ENCODE measurements at regions not wholly inside any gene's neighbourhood (a gene's known extent, or its start where the extent isn't known, plus 50 kb on each side); places are given as distances from the start of the nearest gene placed in this dataset.
"Not testable (repeated sequence)": the region's sequence is repeated elsewhere in the genome, so short reads cannot be mapped to it uniquely, and the experiment has no call there.

DNA sequence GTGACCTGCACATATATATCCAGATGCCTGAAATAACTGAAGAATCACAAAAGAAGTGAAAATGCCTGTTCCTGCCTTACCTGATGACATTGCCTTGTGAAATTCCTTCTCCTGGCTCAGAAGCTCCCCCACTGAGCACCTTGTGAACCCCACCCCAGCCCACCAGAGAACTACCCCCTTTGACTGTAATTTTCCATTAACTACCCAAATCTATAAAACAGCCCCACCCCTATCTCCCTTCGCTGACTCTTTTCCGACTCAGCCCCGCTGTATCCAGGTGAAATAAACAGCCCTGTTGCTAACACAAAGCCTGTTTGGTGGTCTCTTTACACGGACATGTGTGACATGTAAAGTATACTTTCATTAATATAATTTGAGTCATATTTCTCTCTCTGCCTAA lies 320.3 kb upstream of the TECRL start:
- Mint-ChIP-seq H3K36me3 (ENCODE audit: low read depth) (no peaks in the 10 kb centered on the region), H3K4me3 (no peak overlapping the region), H3K27me3 (ENCODE audit: low read depth, poor library complexity) (peaks cover 3% of the 10 kb centered on the region), H3K27ac (no peak overlapping the region), H3K4me1 (no peaks in the 10 kb centered on the region), H3K9me3 (peaks cover 17% of the 10 kb centered on the region)
- TF ChIP-seq, protein P1, sequence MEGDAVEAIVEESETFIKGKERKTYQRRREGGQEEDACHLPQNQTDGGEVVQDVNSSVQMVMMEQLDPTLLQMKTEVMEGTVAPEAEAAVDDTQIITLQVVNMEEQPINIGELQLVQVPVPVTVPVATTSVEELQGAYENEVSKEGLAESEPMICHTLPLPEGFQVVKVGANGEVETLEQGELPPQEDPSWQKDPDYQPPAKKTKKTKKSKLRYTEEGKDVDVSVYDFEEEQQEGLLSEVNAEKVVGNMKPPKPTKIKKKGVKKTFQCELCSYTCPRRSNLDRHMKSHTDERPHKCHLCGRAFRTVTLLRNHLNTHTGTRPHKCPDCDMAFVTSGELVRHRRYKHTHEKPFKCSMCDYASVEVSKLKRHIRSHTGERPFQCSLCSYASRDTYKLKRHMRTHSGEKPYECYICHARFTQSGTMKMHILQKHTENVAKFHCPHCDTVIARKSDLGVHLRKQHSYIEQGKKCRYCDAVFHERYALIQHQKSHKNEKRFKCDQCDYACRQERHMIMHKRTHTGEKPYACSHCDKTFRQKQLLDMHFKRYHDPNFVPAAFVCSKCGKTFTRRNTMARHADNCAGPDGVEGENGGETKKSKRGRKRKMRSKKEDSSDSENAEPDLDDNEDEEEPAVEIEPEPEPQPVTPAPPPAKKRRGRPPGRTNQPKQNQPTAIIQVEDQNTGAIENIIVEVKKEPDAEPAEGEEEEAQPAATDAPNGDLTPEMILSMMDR (IDR thresholded peaks at IDR 0.05), result no peak
- DNase-seq, result no peak

DNA sequence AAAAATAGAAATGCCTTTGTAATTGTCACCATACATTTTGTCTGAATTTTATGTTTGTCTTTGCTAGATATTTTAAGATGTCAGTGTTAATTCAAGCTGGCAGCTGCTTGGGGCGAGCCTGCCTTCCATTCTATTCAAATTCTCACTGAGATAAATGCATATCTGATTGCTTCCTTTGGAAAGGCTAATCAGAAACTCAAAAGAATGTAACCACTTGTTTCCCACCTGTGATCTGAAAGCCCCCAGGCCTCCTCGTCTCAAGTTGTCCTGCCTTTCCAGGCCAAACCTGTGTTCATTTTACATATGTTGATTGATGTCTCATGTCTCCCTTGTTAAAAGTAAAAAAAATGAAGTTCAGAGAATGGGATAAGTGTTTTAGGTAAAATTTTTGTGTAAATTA lies 318.7 kb upstream of the TECRL start:
- H3K9me3 Mint-ChIP-seq, result peaks cover 14% of the 10 kb centered on the region
- H3K4me1 Mint-ChIP-seq, result no peaks in the 10 kb centered on the region
- H3K27ac Mint-ChIP-seq, result no peak overlapping the region
- DNase-seq, result no peak
- H3K27me3 Mint-ChIP-seq (ENCODE audit: low read depth, poor library complexity), result peaks cover 3% of the 10 kb centered on the region
- no peaks in the 10 kb centered on the region for H3K36me3 Mint-ChIP-seq (ENCODE audit: low read depth)
- no peak overlapping the region for H3K4me3 Mint-ChIP-seq
- TF ChIP-seq, protein P1 (IDR thresholded peaks at IDR 0.05), result no peak

DNA sequence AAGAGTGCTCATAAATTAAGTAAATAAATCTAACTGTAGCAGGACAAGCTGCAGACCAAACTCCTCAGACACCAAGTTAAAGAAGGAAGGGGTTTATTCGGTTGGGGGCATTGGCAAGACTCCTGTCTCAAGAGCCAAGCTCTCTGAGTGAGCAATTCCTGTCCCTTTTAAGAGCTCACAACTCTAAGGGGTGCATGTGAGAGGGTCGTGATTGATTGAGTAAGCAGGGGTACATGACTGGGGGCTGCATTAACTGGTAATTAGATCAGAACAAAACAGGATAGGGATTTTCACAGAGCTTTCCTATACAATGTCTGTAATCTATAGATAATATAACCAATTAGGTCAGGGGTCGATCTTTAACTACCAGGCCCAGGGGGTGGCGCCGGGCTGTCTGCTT lies 318.1 kb upstream of the TECRL start:
- DNase-seq; H3K9me3 Mint-ChIP-seq; H3K36me3 Mint-ChIP-seq (ENCODE audit: low read depth); H3K27me3 Mint-ChIP-seq (ENCODE audit: low read depth, poor library complexity); H3K4me3 Mint-ChIP-seq; H3K27ac Mint-ChIP-seq; H3K4me1 Mint-ChIP-seq: not testable (repeated sequence)

DNA sequence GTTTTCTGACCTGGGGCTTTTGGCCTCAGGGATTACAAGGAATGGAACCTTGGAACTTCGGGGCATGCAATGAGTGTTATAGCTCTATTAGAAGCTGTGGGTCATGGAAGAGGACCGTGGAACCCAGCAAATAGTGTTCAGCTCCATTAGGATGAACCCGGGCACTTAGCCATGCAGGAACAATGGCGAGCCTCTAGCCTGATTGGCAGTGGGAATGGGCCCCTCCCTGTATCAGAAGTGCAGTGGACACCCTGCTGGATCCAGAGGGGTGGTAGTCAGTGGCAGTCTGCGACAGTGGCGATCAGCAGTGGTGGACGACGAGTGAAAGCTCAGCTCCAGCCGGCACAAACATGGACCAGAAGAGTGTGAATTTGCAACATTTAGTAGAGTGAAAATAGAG lies 315.4 kb upstream of the TECRL start:
- H3K36me3 Mint-ChIP-seq (ENCODE audit: low read depth), result no peaks in the 10 kb centered on the region
- no peaks in the 10 kb centered on the region for H3K9me3 Mint-ChIP-seq
- DNase-seq, result no peak
- no peak overlapping the region for H3K4me3 Mint-ChIP-seq
- peaks cover 3% of the 10 kb centered on the region for H3K27me3 Mint-ChIP-seq (ENCODE audit: low read depth, poor library complexity)
- no peak overlapping the region for H3K27ac Mint-ChIP-seq
- H3K4me1 Mint-ChIP-seq, result no peaks in the 10 kb centered on the region
- TF ChIP-seq, protein P1 (IDR thresholded peaks at IDR 0.05), result no peak

DNA sequence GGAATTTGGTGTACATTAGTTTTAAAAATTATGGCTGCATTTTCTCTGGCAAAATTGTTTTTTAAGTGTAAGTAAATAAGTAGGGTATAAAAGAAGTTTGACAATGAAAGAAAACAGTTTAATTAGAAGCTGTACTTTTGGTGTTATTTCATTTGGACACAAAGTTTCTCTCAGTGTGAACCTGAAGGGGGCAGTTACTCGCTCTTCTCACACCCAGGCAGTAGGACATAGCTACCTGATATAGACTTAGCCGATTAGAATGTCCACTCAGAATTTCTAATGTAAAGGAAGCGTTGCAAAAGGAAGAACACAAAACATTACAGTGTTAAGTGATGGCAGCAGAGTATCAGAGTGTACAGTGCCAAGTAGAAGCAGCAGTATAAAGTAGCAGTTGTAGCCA lies 311.9 kb upstream of the TECRL start:
- TF ChIP-seq, protein P1 (IDR thresholded peaks at IDR 0.05), result no peak
- Mint-ChIP-seq H3K4me3 (no peak overlapping the region), H3K4me1 (peaks cover 2% of the 10 kb centered on the region), H3K9me3 (peaks cover 23% of the 10 kb centered on the region), H3K36me3 (ENCODE audit: low read depth) (no peaks in the 10 kb centered on the region), H3K27me3 (ENCODE audit: low read depth, poor library complexity) (no peaks in the 10 kb centered on the region), H3K27ac (no peak overlapping the region)
- no peak for DNase-seq

DNA sequence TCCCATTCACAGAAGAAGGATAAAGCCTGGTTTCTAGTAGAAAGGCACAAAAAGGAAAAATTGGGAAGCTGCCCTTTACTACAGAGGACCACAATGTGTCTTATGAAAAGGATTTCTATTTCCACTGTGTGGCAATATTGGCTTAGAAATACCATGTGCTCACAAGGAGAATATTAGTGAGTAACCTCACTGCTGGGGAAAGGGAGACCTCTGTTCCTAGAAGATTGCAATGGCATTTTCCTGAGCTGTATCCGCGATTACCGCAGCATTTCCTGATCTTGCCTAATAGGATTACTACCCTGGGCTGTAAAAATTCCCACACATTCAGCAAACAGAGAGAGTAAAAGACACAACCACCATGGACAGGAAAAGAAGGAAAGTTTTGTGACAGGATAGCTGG lies 308.8 kb upstream of the TECRL start:
- H3K27me3 Mint-ChIP-seq (ENCODE audit: low read depth, poor library complexity), result peaks cover 1% of the 10 kb centered on the region
- no peak for DNase-seq
- no peaks in the 10 kb centered on the region for H3K36me3 Mint-ChIP-seq (ENCODE audit: low read depth)
- H3K4me3 Mint-ChIP-seq, result no peak overlapping the region
- TF ChIP-seq, protein P1 (IDR thresholded peaks at IDR 0.05), result no peak
- peaks cover 11% of the 10 kb centered on the region for H3K4me1 Mint-ChIP-seq
- peaks cover 23% of the 10 kb centered on the region for H3K9me3 Mint-ChIP-seq
- H3K27ac Mint-ChIP-seq, result no peak overlapping the region

Measured in nephron progenitor cell (in vitro differentiated cells).